Spleen (tissue), 7 donors: ENCODE measurements at regions not wholly inside any gene's neighbourhood (a gene's known extent, or its start where the extent isn't known, plus 50 kb on each side); places are given as distances from the start of the nearest gene placed in this dataset.

Source experiments
- POLR2A ChIP-seq, 3 donors: fragments of 450-650 bp; IDR thresholded peaks; one replicate each; pipeline ENCODE4 v1.5.1; 2017; ENCODE audit warnings: antibody characterized with exemption in 3 of 3, mild to moderate bottlenecking in 1 of 3
- POLR2AphosphoS5 ChIP-seq, 3 donors: sonication (generic); formaldehyde crosslinking; IDR thresholded peaks; one replicate each; pipeline ENCODE4 v1.5.1; 2017; ENCODE audit warnings: antibody characterized with exemption in 3 of 3
- TF ChIP-seq, protein P1 (sequence below), 11 experiments: fragments of 200-600 bp in 7 of 11; fragments of 450-650 bp in 4 of 11; sonication (generic) in 4 of 11; IDR thresholded peaks in 8 of 11; conservative IDR thresholded peaks in 3 of 11; 1 replicate in 7 of 11; 2 replicates in 4 of 11; pipeline versions ENCODE4 v1.4.0 to v1.8.0; 2016 to 2021; ENCODE audit warnings: antibody characterized with exemption in 11 of 11, inconsistent platforms in 4 of 11, mild to moderate bottlenecking in 1 of 11
- donor health status: DM: no; HTN: no; CAD: no; lungs with moderate emphysema.
- donor health status: DM: no; HTN: no; CAD: no.
- donor health status: DM: no; HTN: no; CAD: no.

DNA sequence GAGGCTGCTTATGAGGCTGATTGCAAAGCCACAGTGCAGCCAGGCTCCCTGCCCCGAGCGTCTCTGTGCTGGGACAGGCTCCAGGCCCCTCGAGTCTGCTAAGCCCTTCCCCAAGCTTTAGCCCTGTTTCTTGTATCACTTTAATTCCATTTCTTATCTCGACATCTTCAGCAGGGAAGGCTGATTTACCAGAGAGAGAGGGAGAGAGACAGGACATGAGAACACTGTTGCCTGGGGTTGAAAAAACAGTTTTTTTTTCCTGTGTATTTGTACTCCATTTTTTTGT is 386.5 kb downstream of the SMOC2 start:
- TF ChIP-seq POLR2A (IDR thresholded peaks at IDR 0.05) (no peak), POLR2AphosphoS5 (IDR thresholded peaks at IDR 0.05) (no peak)
- TF ChIP-seq, protein P1, sequence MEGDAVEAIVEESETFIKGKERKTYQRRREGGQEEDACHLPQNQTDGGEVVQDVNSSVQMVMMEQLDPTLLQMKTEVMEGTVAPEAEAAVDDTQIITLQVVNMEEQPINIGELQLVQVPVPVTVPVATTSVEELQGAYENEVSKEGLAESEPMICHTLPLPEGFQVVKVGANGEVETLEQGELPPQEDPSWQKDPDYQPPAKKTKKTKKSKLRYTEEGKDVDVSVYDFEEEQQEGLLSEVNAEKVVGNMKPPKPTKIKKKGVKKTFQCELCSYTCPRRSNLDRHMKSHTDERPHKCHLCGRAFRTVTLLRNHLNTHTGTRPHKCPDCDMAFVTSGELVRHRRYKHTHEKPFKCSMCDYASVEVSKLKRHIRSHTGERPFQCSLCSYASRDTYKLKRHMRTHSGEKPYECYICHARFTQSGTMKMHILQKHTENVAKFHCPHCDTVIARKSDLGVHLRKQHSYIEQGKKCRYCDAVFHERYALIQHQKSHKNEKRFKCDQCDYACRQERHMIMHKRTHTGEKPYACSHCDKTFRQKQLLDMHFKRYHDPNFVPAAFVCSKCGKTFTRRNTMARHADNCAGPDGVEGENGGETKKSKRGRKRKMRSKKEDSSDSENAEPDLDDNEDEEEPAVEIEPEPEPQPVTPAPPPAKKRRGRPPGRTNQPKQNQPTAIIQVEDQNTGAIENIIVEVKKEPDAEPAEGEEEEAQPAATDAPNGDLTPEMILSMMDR (IDR thresholded peaks at IDR 0.05 in 8 of 11, conservative IDR thresholded peaks at IDR 0.05 in 3 of 11): no peak
